OCI-LY3 (cell line): ENCODE measurements at regions not wholly inside any gene's neighbourhood (a gene's known extent, or its start where the extent isn't known, plus 50 kb on each side); places are given as distances from the start of the nearest gene placed in this dataset.

Experiments
- CTCF ChIP-seq: fragments of 200-600, 300-600 bp; sonication (generic); IDR thresholded peaks from 2 replicates; pipeline ENCODE4 v1.5.1; 2014; ENCODE audit warnings: antibody characterized with exemption, low read length, low read depth
- EZH2phosphoT487 ChIP-seq: fragments of 200-600 bp; shearing (Covaris generic); IDR thresholded peaks from 2 replicates; pipeline ENCODE4 v1.6.1; 2018; ENCODE audit warnings: antibody characterized with exemption, mixed run types, low read depth

GRCh38 chr2:118272391-118272790 lies 184.1 kb downstream of the INSIG2 start:
- TF ChIP-seq EZH2phosphoT487, result no peak
- TF ChIP-seq CTCF, result no peak
